OCI-LY7 (cell line): ENCODE measurements at regions not wholly inside any gene's neighbourhood (a gene's known extent, or its start where the extent isn't known, plus 50 kb on each side); places are given as distances from the start of the nearest gene placed in this dataset.

ENCODE experiments used
- CTCF ChIP-seq: fragments of 200-600 bp; sonication (generic); conservative IDR thresholded peaks from 2 replicates; pipeline ENCODE4 v1.5.1; 2014; ENCODE audit warnings: mild to moderate bottlenecking, antibody characterized with exemption, low read length, moderate library complexity, mixed read lengths
- EZH2phosphoT487 ChIP-seq: fragments of 200-600 bp; sonication (generic); IDR thresholded peaks from 2 replicates; pipeline ENCODE4 v1.6.1; 2018; ENCODE audit warnings: low read depth, borderline replicate concordance, mild to moderate bottlenecking, mixed run types, antibody characterized with exemption, low read length, moderate library complexity, mixed read lengths

GRCh38 chr5:159763562-159763961, 152.7 kb upstream of the ADRA1B start:
- TF ChIP-seq CTCF (no peak), EZH2phosphoT487 (no peak)
